Islet of Langerhans (tissue), 1 donor: ENCODE measurements at regions not wholly inside any gene's neighbourhood (a gene's known extent, or its start where the extent isn't known, plus 50 kb on each side); places are given as distances from the start of the nearest gene placed in this dataset.
"Not testable (repeated sequence)": the region's sequence is repeated elsewhere in the genome, so short reads cannot be mapped to it uniquely, and the experiment has no call there.

Source experiments
- FAIRE-seq: peaks from one replicate; lab custom pipeline; 2011; peaks lifted over from hg19 to GRCh38; lab: Jason Lieb, UNC

DNA sequence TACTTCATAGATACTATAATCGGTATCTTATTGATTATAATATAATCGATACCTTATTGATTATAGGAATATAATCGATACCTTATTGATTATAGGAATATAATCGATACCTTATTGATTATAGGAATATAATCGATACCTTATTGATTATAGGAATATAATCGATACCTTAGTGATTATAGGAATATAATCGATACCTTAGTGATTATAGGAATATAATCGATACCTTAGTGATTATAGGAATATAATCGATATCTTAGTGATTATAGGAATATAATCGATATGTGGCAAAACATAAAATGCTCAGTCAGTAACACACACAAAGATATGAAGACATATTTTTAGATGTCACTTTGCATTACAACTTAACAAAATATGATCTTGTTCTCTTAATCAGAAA is 703.8 kb downstream of the TLE1 start:
- not testable (repeated sequence) for FAIRE-seq

GRCh38 chr9:80976403-80976802 is 712.9 kb downstream of the TLE1 start:
- no peak for FAIRE-seq

DNA sequence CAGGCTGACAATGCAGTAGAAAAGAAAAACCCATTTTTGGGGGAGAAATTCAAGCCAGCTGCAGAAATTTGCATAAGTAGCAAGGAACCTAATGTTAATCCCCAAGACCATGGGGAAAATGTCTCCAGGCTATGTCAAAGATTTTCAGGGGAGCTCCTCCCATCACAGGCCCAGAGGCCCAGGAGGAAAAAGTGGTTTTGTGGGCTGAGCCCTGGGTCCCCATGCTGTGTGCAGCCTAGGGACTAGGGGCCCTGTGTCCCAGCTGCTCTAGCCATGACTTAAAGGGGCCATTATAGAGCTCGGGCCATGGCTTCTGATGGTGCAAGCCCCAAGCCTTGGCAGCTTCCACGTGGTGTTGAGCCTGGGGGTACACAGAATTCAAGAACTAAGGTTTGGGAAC is 719.0 kb downstream of the TLE1 start:
- FAIRE-seq = not testable (repeated sequence)

GRCh38 chr9:80968611-80969010 is 720.7 kb downstream of the TLE1 start:
- no peak for FAIRE-seq

DNA sequence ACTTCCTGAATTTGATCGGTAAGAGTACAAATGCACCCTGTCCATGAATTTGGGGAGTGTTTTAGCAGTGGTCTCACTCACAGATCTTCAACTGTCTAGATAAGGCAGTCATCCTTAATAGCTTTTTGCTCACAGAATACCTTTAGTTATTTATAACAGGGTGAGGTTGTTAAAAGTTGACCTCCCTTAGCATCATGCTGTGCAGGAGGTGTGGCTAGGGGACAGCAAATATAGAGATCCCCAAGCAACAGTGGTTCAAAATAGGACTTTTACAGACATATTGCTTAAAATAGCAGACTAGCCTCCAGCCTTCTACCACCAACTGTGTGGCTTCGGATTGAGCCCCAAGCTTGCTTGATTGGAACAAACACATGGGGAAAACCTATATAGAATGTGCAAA is 724.4 kb downstream of the TLE1 start:
- no peak for FAIRE-seq

DNA sequence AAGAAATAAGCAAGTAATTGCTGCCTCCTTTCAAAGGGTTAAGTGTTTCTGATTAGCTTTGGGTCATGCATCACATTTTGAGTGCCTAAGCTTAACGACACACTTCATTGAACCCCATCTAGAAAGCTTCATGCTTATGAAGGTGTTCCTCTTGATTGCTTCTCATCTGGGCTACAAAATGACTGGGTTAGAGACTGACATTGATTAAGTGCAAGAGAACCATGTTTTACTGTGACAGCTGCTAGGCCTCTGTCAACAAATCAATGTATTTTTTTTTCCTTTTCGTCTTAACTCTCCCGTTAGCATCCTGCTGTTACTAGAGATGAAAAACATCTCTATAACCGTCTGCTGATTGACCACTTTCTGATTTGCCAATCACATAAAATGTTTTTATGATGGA is 725.0 kb downstream of the TLE1 start:
- FAIRE-seq = no peak

DNA sequence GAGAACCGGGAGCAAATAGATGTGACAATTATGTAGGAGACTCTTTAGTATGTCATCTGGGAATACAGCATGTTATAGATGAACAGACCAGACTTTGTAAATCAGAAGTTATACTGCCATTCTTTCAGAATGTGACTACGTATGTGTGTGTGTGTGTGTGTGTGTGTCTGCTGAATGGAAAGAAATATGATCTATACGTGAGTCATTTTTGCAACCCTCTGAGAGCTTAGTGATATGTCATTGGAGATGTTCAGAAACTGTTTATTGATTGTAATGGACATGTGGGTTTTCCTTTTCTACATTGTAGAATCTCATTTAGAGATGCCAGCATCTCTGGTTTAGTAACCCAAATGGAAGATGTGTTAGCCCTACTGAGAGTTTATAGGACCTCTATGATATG is 731.5 kb downstream of the TLE1 start:
- FAIRE-seq = no peak

DNA sequence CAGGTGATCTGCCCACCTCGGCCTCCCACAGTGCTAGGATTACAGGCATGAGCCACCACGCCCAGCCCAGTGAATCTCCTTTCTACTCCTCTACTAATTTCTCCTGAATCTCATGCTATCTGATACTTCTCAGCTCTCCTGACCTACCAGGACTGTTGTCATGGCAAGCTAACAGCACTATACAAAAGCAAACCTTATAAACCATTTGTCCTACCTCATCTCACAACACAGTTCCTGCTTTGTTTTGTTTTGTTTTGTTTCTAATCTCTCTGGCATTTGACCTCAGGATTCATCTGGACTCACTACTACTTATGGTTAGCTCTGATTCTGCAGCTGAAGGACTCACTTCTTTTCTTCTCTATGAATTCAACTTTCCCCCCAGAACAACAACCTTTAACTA is 734.8 kb downstream of the TLE1 start:
- no peak for FAIRE-seq

DNA sequence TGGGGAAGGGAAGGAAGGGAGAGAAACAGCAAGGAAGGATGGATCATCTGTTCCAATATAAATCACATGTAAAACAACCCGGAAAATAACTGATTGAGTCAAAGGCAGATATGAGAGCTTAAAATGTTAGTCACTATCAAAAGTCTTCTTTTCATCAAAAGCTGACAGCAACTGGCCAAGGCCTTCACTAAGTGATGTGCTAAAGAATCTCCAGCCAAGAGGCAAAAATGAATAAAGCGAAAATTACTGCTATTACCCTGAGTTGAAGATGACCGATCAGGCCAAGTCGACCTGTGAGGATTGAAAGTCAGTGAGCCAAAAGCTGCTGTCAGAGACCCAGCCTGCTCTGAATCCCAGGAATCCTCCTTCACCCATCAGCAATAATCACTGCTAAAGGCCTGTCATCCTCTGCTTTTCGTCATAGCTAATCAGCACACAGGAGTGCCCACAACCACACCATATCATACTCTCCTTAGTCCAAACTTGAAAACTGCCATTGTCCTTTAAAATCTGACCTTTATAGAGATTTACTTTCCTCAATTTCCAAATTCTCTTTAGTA is 736.9 kb downstream of the TLE1 start:
- FAIRE-seq = no peak

- no peak for FAIRE-seq
Observed at GRCh38 chr9:80951675-80952074, 737.7 kb downstream of the TLE1 start.

GRCh38 chr9:80948876-80949275 is 740.5 kb downstream of the TLE1 start:
- FAIRE-seq = no peak

DNA sequence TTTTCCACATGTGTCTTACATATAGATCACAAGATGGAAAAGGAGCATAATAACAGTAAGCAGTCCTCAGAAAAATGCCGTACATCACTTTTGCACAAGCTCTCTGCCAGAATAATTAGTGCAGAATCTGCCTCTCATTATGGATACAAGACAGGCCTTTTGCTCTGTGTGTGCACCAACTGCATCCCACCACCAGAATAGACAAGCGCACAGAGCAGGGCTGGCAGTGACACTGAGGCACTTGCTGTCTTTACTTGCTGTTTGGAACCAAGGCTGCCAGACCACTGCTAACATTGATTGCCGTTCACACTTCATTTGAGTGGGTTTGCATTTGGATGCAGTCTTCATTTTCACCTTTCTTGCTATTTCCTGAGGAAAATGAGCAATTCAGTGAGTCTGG is 741.3 kb downstream of the TLE1 start:
- no peak for FAIRE-seq

DNA sequence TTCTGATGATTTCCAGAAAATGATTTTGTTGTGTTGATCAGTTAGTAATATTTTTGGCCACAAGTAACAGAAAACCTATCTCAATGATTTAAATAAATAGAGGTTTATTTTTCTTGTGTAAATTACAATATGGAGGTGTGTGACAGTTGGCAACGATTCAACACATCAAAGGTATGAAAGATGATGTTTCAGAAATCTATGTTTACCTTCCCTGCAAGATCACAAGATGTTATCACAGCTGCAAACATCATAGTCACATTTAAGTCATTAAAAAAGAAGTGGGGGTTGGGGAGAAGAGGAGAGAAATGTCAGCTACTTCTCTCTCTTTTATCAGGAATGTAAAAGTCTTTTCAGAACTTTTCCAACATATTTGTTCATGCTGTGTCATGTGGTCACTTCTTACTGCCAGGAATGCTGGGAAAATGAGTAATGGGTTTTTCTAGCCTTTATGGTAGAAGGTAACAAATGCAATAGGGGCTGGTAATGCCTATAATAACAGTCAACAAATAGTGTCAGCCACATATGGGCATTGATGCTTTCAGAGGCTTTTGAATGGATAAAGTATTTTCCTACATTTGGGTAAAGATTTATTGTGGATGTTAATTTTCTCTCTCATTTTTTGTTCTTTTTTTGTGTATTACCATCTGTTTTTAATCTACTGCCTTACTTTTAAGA is 742.7 kb downstream of the TLE1 start:
- no peak for FAIRE-seq

- no peak for FAIRE-seq
Observed at GRCh38 chr9:80945436-80945835, 743.9 kb downstream of the TLE1 start.

DNA sequence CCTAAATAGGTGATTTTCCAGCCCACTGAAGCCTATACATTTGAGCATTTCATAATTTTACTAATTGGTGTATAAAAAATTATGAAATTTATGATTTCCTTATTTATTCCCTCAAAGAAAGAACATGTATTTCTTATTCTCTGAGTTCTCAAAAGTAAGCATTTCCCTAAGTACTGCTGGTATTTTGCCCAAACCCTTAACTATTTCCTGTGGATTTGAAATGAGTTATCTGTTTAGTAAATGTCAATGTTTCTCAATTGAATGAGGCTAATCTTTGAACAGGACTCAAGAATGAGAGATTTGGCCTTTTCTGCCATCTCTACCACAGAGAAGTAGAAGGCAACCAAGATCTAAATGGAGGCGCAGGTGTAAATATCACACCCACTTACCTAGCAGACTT is 751.7 kb downstream of the TLE1 start:
- FAIRE-seq = no peak

DNA sequence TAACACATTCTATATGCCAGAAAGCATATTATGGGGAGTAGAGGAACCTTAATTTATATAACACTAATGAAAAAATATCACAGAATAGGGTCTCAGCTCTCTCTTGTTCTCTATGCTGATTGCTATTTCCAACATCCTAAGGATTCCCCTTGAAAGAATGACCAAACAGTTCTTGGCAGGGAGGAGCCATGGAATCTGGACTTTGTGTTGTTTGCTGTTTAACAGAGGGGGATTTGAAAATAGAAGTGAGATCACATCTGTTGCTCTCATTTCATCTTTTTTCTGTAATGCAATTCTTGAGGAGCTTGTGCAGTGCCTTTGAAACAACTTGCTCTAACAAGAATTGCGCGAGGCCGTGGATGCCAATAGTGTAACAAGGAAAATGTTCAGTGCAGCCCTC is 755.3 kb downstream of the TLE1 start:
- no peak for FAIRE-seq

DNA sequence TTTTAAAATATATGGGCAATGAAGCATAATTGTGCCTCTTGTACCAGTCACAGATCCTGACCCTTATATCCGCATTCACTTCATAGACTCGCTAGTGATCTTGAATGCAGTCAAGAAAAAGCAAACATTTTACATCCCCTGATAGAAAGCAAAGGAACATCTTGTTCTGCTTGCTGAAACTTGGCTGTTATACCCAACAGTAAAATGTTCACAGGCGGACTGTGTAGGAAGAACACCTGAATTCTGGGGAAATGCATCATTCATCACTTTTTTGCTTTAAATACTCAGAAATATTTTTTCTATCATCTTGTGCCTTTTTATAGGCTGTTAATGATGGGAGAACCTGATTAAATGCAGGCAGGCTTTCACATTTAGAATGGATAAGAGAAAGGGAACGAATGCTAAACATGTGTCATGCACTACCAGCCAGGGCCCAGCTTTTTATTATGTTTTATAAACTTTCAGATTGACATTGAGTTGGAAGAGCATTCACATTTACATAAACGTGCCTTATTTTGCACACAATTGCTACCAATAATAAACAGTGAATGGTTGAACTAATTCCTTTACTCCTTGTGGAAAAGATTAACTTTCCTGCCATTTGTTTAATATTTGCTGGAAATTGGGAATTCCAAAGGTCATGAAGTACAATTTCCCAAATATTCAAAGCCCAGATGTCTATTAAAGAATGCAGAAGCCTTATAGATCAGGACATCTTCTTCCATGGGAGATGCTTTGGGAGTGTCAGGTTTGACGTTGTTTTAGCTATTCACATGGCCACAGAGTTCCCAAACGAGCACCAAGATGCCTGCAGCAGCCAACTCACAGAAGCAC is 756.2 kb downstream of the TLE1 start:
- no peak for FAIRE-seq

DNA sequence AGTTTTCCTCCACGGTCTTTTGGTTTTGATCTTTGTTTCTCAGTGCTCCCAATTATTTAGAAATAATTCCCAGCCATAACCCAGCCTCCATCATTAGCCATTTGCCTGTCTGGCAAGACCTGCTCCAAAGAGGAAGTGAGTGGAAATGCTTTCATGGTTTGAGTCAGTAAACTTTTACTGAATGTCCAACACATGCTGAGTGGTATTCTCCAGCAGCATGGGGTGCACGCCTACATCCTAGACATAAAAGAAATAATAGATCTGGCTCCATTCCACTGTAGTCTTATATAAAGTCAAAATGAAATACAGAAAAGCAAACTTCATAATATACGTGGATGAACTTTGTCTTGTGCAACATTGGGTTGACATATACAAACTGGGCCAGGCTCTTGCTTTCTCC is 757.2 kb downstream of the TLE1 start:
- FAIRE-seq = no peak

GRCh38 chr9:80931163-80931562 is 758.2 kb downstream of the TLE1 start:
- FAIRE-seq = no peak

- FAIRE-seq = no peak
Observed at GRCh38 chr9:80928697-80929096, 760.6 kb downstream of the TLE1 start.

- no peak for FAIRE-seq
Observed at GRCh38 chr9:80926611-80927010, 762.7 kb downstream of the TLE1 start.

GRCh38 chr9:80922544-80922943 is 766.8 kb downstream of the TLE1 start:
- FAIRE-seq = no peak

- no peak for FAIRE-seq
Observed at GRCh38 chr9:80906728-80907127, 782.6 kb downstream of the TLE1 start.

- no peak for FAIRE-seq
Observed at GRCh38 chr9:80899208-80899607, 790.1 kb downstream of the TLE1 start.
